Ecto neural progenitor cell (in vitro differentiated cells): ENCODE measurements at regions not wholly inside any gene's neighbourhood (a gene's known extent, or its start where the extent isn't known, plus 50 kb on each side); places are given as distances from the start of the nearest gene placed in this dataset.

ENCODE experiments used
- DNase-seq: peaks from one replicate; pipeline ENCODE4 v3.0.0-alpha.2; 2018; ENCODE audit warnings: low spot score

DNA sequence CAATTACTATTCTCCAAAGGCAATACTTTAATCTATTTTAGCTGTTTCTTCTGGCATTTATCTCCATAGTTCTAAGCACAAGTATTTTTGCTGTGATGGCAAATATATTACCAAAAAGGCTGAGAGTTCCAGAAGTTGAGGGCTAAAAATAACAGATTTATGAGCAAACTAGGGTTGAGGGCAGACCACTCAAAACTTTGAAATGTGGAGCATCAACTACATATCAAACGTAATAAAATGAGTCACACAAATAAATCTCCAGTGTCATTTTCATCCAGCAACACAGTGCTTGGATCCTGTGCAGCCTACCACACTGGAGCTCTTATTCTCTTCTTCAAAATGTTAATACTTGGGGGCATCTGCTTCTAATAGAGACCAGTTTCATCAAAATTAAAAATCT is 163.9 kb downstream of the HS3ST1 start:
- no peak for DNase-seq

DNA sequence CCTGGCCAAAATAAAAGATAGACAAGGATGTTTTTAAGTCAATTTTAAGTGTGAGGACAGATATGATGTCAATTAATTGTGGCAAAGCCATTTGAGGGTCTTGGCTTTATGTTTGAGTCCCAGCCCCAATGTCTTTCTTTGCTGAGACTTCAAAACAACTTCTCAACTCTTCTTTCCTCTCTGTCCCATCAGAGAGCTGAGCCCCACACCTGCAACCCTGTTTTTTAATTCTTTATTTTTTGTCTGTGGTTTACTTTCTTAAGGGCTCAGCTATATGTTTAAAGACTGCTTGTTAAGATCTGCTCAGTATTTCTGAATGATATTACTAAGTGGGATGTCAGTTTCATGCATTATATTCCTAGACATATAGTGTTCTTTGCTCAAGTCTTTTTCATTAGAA is 164.3 kb downstream of the HS3ST1 start:
- no peak for DNase-seq

DNA sequence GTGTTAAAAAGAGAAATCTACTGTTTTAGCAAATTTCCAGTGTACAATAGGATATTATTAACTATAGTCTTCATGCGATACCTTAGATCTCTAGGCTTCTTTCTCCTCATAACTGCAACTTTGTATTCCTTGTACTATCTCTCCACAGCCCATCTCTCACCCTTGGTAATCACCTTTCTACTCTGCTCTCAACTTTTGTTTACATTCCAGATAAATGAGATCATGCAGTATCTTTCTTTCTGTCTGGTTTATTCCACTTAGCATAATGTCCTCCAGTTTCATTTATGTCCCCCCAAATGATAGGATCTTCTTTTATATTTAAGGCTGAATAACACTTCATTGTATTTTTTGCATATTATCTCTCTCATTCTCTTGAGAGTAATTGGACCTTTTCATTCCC is 165.5 kb downstream of the HS3ST1 start:
- DNase-seq, result no peak

DNA sequence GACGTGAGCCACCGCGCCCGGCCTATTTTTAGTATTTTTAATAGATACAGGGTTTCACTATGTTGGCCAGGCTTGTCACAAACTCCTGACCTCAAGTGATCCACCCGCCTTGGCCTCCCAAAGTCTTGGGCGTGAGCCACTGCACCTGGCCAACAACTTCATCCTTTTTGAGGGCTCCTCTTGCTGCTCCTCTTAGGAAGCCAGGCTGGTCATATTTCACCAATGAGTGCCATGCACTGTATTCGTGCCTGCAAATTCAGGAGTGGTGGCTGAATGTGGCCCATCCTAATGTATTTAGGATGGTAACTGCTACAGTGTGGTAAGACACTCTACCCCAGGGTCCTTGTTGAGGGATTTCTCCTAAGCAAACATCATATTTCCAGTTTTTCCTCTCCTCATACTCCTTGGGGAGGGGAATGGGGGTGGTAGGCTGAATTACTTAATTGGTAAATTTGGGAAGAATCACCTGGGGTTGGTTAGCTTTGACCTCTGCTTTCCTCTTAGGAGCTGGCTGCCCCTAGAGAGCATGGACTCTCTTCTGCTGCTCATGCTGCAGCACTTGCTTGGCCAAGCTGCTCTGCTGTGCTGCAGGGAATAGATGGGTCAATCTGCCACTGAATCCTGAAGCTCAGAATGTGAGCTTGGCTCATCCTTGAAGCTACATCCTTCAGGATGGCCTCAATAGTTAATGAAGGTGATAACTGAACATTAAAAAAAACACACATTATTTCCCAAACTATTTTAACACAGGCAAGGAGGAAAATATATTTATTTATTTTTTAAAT is 167.4 kb downstream of the HS3ST1 start:
- DNase-seq, result no peak

DNA sequence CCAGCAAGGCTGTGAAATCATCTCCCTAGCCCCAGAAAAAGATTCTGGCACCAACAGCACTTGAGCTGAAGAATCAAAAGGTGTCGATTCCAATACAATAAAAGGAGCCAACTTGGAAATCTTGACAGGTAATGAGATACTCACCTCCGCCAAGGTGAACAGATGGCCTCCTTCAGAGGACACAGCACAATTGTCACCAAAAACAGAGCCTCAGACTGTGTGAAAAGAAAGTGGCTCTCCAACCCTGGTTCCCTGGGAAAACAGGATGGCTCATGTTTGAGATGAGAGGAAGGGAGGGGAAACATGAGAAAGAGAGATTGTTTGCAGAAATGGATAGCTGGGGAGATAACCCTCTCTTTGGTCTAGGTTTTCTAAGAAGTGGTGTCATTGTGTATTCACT is 168.9 kb downstream of the HS3ST1 start:
- no peak for DNase-seq

DNA sequence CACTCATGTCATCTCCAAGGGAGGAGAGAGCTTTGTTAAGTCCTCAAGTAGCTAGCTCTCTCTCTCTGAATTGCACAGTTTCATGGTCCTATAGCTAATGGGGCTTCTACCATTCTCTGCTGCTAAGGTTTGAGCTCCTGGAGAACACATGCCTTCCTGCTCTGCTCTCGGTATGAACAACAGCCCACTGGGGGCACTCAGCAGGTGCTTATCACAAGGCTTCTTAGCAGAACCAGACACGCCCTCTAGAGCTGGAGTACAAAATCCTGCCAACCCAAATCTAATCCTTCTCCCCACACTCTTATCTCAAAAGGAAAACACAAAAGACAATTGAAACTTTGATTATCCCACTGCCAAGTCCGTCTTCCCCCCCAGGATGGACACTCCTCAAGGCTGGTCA is 176.5 kb downstream of the HS3ST1 start:
- no peak for DNase-seq

DNA sequence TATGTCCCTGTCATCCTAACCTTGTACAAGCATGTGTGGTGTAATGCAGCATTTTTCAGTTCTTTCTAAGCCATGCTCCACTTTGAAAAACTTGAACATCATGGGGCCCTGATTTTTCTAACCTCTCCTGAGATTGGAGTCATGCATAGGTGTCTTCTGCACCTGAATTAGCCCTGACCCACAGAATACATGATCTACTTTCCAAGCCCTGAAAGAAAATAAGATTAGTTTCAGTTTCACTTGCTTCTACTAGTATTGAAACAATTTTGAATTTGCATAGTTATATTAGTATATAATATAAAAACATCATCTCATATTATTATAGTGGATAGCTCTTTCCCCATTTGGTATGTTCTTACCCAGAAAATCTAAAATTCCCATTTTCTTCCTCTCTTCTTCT is 178.2 kb downstream of the HS3ST1 start:
- DNase-seq, result no peak

DNA sequence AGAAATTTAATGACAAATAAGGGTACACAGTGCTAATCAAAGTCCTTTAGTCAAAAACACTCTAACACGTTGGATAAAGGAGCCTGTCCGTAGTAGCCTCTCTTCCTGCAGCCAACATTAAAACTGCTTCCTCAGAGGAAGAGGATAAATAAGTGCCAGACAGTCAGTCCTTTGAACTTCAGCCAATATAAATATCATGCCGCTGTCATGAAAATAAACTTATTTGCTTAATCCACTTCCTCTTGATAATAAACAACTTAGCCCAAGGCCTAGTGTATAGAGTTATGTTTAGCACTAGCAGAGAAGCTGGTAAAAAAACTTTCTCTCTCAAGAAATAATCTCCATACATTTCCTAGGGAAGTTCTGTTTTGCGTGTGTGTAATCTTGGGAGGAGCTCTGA is 196.7 kb downstream of the HS3ST1 start:
- no peak for DNase-seq

DNA sequence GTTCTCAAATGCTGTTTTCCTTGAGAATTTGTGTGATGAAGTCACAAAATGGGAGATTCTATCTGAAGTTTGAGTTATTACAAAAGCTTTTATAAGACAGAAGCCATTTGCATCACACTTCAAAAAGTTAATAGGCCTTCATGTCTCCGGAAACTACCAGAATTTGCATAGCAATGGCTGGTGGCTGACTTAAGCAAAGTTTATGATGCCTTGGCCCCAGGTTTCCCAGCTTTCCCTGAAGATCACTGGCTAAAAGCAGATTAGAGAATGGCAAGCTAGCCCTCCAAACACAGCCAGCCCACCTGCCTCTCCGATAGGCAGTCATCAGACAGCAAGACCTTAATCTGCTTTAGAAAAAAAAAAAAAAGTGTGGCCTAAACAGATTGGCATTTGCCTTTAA is 197.8 kb downstream of the HS3ST1 start:
- no peak for DNase-seq

DNA sequence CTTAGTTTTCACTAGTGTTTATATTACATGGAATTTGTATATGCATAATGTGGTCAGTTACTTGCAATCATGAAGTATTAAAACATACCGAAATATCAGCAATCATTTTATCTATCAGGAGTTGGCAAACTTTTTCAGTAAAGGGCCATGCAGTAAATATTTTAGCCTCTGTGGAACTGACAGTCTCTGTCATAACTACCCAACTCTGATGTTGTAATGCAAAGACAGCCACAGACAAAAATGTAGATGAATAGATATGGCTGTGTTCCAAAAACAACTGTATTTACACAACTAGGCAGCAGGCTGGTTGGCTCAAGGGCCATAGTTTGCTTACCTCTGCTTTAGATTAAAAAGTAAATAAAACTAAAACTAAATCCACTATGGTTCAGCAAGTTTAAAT is 200.2 kb downstream of the HS3ST1 start:
- DNase-seq, result no peak

DNA sequence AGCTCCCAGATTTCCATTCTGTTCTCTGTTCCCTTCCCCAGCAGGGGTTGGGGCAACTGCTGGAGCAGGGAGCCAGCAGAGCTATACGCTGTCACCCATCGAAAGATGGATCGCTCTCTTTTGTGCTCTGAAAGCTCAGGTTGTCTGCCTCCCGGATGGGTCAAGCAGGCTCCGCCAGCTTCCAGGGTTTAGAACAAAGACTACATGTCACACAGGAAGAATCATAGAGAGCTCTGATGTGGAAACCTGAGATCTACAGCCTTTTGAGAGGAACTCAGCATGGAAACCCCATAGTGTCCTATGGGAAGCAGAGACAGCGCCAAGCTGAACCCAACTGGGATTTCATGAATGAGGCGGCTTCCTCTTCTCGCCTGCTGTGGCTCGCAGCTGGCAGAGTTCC is 205.4 kb downstream of the HS3ST1 start:
- no peak for DNase-seq

DNA sequence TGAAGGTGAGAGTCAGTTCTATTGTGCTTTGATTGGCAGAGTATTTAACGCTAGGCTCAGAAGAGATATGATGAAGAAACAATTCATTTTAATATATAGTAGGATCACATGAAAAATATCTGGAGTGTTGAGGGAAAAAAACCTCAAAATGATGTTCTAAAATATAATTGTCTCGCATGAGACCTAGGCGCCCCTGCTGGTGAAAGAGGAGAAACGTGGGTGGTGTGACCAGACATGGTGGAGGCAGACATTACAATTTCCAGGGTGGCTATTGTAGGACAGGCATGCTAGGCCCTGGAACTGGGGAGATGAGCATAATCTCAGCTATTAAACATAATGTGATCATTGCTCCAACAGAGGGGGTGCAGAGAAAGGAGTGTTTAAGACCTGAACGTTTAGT is 210.0 kb downstream of the HS3ST1 start:
- DNase-seq, result no peak

DNA sequence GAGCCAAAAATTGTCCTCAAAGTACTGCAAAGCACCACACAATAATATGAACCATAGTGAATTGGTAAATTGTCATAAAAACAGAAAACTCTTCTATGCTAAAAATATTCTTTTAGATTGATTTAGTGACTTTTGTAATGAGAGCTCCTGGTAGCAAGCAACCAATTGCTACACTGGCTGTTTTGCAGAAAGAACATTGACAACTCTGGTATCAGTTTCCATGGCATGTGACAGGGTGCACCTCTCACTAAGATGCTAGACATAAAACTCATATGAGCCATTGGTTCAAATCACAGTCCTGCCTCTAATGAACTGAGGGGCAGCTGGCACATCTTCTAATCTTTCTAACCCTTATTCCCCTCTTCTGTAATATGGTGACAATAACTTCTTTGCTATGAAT is 212.2 kb downstream of the HS3ST1 start:
- no peak for DNase-seq

DNA sequence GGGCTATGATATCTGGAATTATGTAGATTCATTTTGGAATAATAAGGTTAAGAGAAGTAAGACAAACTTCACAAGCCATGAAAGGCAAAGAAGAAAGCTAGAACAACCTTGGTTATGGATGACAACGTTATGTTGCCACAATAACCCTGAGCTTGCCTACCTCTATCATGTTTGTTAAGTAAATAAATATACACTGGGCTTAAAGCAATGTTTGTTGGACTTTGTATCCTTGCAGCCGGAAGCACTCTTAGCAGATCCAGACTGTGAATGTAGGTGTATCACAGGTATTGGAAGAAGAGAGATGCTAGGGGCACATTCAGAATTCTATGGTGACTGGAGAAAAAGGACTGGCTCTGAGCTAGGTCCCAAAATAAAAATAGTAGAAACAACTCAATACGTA is 214.4 kb downstream of the HS3ST1 start:
- no peak for DNase-seq

DNA sequence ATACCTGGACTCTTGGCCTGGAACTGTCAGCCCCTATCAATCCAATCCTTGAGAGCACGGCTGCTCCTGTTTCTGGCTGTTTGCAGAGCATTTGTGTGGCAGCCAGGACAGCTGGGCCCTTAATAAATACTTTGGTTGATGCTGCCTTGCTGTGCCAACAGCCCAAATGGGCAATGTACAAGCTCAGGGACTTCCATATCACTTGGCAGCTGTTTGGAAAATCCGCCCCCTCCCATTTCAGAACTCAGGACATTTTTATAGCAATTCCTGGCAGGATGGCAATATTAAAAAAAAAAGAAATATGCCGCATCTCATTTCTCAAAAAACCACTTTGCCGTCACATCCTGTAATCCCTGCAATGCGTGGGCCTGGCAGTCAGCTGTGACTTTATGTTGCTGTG is 218.9 kb downstream of the HS3ST1 start:
- no peak for DNase-seq

DNA sequence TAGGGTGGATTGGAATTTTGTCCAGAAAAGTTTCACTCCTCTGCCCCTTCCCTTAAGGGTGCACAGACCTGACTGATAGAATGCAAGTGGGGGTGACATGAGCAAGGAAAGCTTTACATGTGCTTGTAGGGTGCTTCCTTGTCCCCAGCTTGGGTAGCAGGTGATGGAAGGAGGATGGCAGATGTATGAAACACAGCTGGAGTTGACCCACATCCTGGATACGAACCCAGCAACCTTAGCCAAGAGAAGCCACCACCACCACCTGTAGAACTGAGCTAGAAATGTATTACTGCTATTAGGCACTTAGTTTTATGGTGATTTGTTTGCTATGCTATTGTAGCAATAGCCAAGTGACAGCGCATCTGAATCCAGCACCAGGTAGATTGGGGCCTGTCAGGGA is 227.4 kb downstream of the HS3ST1 start:
- DNase-seq, result no peak

DNA sequence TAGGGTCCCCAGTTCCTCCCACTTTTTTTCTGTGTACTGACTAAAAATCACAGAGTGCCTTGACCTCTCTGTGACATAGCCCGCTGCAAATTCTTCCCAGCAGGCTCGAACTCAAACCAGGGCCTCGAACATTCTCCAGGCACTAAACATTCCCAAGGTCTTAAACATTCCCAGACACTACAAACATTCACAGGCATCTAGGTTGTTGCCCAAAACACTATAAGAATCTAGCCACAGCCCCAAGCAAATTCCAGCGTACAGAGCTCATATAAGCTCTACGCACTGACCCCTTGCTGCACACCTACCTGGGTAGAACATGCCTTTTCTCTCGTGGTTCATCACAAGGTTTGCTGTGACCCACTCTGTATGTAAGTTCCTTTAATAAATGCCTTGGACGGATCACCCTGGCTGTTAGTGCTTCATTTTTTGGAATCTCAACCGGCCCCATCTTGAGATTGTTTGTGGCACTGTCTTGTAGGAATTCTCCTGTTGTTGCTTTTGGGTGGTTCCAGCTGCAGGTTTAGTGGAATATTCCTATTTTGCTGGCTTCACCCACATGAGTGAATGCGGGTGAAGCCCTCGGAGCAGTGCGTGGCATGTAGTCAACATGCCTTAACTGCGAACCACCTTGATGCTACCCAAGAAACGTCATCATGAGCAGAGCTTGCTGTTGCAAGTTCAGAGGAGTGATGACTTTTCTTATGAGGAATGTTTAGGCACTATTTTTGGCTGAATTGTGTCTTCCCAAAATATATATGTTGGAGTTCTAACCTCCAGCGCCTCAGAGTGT is 230.0 kb downstream of the HS3ST1 start:
- DNase-seq, result no peak

DNA sequence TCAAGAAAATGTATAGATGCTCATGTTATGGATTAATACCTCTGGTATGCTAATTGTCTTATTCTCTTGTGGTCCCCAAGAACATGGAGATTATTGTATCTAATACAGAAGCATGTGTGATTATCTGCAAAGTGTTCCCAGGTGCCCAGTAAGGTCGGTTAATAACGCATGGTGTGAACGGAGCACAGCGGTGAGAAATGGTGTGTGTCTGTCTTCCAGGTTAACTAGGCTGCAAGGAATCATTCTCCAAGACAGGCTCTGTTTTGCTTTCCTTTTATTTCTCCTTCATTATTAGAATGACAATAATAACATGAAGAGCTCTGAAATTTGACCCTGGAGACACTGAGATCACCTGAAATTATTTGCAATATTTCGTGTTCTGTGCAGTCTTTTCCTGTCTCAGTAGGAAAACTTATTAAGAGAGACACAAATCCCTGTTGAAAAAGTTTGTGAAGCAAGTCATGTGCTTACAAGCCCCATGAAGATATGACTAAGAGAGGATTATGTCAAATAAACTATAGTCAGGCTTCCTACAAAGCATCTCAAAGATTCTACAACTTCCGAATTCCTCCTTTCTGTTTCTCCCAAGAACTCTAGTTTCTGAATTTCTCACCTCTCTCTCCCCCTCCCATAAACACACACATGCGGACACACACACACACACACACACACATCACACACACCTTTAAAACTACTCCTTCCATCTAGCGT is 230.9 kb downstream of the HS3ST1 start:
- DNase-seq, result no peak

DNA sequence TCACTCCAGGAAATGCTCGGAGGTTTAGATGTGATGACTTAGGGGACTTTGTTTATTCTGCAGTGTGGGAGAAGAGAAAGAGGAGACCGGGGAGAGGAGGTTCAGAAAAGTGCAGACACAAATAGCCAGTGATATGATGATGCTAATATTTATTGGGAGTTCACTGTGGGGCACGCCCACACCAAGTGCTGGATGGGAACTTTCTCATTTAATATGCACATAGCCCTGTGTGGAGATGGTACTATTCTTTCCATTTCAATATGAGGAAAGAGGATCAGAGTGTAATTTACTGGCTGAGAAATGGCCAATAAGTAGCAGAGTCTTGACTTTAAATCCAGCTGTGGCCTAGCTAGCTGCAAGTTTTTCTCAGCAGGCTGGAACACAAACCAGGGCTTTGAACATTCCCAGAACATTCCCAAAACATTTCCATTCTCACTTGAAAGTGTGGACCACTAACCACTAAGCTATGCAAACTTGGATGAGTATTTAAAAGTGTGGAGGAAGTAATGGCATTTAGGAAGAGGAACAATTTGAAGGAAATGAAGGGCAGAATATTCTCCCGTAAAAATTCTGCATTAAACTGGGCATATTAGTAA is 231.7 kb downstream of the HS3ST1 start:
- no peak for DNase-seq

DNA sequence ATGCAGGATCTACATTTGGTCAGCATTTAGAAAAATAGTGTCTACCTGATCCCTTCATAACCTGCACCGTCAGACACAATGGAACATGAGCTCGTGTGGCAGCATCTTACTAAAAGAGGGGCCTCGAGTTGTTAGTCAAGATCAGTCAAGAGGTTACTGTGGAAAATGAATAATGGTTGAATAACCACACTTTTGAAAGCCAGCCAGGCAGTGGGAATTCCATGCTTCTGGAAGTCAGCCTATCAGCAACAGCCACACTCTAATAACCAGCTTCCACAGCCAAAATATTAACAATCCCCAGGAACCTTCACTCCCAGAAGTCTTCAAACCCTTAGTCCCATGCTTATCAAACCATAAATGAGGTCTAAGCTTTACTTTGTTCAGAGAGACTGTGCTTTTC is 234.3 kb downstream of the HS3ST1 start:
- DNase-seq, result no peak

DNA sequence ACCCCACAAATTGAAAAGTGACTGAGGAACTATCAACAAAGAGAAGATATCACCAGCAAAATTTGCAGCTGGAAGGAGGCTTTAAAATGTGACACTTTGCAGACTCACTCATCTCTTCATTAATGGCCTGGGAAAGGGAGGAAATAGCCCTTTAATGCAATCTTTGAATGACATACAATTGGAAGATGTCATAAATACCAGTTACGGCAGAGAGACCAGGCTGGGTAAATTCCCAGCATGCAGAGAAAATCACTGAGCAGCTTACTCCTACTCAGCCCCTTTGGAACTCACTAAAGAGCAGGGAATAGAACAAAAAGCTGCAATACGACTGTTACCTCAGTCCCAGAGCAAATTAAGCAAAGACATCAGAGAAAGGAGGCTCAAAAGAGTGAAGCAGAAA is 238.9 kb downstream of the HS3ST1 start:
- no peak for DNase-seq

DNA sequence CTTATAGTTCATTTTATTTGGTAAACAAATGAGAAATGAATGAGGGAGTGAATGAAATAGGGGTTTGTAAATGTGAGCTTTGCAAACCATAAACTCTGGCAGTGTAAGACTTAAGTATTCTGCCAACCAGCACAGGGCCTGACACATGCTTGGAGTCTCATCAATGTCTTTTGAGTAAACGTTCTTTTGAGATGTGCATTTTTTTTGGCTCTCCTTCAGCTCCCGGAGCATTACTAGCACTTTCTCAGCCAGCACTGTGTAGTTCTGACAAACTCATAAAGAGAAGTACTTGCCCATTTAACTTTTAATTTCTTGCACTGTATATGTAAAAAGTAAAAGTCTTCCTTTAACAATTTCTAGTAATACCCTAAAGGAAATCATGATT is 245.3 kb downstream of the HS3ST1 start:
- no peak for DNase-seq
